Peyer's patch (tissue), 4 donors: ENCODE measurements at regions not wholly inside any gene's neighbourhood (a gene's known extent, or its start where the extent isn't known, plus 50 kb on each side); places are given as distances from the start of the nearest gene placed in this dataset.

Source experiments
- DNase-seq, 3 donors: peaks; one replicate each; pipeline ENCODE4 v3.0.0-alpha.2; 2017 to 2019
- H3K27ac ChIP-seq, 4 donors: fragments of 200-600 bp; sonication (generic); one replicate each; pipeline ENCODE4 v1.5.1; 2016 to 2019
- H3K27me3 ChIP-seq, 2 donors: fragments of 200-600 bp; sonication (generic); one replicate each; pipeline ENCODE4 v1.5.1; 2019
- H3K36me3 ChIP-seq, 3 donors: fragments of 200-600 bp; sonication (generic); one replicate each; pipeline ENCODE4 v1.5.1; 2016 to 2019
- H3K4me1 ChIP-seq, 4 donors: fragments of 200-600 bp; sonication (generic); one replicate each; pipeline ENCODE4 v1.5.1; 2016 to 2019
- H3K4me3 ChIP-seq, 4 donors: fragments of 200-600 bp; sonication (generic); 1 replicate in 3 of 4; 2 replicates in 1 of 4; pipeline ENCODE4 v1.5.1; 2016 to 2019; ENCODE audit warnings: mild to moderate bottlenecking in 1 of 4
- H3K9me3 ChIP-seq, 4 donors: fragments of 200-600 bp; sonication (generic); one replicate each; pipeline ENCODE4 v1.5.1; 2016 to 2019; ENCODE audit warnings: mild to moderate bottlenecking in 1 of 4
- POLR2A ChIP-seq, 2 donors: fragments of 450-650 bp; IDR thresholded peaks; one replicate each; pipeline ENCODE4 v1.5.1; 2017; ENCODE audit warnings: antibody characterized with exemption in 2 of 2, mild to moderate bottlenecking in 2 of 2, moderate library complexity in 2 of 2
- TF ChIP-seq, protein P1 (sequence below), 6 experiments: fragments of 450-650 bp in 4 of 6; fragments of 200-600 bp in 2 of 6; sonication (generic) in 1 of 6; IDR thresholded peaks; one replicate each; pipeline ENCODE4 v1.5.1; 2017 to 2019; ENCODE audit warnings: antibody characterized with exemption in 6 of 6, mild to moderate bottlenecking in 3 of 6, moderate library complexity in 1 of 6

DNA sequence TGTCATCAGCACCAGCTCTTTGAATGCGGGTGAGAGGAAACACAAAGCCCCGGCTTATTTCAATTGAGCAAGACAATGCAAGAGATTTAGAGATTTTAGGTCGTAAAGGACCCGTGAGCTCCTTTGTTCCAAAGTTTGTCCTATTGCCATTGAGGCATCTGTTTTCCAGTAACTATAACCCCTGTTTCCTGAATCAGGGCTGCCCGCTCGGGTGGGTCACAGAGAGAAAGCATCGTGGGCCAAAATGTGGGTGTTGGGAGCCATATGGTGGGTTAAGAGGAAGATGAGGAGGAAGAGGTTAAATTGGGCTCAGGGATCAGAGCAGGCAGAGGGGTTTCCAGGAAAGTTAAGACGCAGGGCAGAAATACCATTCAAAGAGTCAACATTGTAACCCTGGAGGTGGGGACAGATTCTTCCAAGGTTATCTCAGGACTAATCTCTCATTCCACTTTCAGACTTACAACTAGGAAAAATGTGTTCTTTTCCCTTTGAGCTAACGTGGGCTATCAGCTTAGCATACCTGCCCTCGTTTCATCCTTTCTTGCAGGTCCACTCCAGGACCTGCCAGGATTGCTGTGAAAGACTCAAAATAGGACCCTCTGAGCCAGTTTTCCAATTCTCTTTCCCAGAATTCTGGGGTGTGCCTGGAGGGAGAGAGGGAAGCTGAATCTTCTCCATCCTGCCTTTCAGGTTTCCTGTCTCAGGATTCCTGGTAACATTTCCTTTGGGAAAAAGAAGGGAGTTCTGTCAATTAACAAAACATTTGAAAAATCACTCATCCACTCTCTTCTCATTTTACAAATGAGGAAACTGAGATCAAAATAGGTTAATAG, 95.5 kb upstream of the TAF11L2 start:
- TF ChIP-seq POLR2A (IDR thresholded peaks at IDR 0.05), result no peak
- TF ChIP-seq, protein P1, sequence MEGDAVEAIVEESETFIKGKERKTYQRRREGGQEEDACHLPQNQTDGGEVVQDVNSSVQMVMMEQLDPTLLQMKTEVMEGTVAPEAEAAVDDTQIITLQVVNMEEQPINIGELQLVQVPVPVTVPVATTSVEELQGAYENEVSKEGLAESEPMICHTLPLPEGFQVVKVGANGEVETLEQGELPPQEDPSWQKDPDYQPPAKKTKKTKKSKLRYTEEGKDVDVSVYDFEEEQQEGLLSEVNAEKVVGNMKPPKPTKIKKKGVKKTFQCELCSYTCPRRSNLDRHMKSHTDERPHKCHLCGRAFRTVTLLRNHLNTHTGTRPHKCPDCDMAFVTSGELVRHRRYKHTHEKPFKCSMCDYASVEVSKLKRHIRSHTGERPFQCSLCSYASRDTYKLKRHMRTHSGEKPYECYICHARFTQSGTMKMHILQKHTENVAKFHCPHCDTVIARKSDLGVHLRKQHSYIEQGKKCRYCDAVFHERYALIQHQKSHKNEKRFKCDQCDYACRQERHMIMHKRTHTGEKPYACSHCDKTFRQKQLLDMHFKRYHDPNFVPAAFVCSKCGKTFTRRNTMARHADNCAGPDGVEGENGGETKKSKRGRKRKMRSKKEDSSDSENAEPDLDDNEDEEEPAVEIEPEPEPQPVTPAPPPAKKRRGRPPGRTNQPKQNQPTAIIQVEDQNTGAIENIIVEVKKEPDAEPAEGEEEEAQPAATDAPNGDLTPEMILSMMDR (IDR thresholded peaks at IDR 0.05), result no peak
- H3K36me3 ChIP-seq, result no peaks in the 10 kb centered on the region
- DNase-seq, result no peak
- no peak overlapping the region for H3K27ac ChIP-seq
- no peak overlapping the region for H3K4me3 ChIP-seq
- no peaks in the 10 kb centered on the region for H3K9me3 ChIP-seq
- H3K4me1 ChIP-seq, result no peaks in the 10 kb centered on the region
- H3K27me3 ChIP-seq, result no peaks in the 10 kb centered on the region

DNA sequence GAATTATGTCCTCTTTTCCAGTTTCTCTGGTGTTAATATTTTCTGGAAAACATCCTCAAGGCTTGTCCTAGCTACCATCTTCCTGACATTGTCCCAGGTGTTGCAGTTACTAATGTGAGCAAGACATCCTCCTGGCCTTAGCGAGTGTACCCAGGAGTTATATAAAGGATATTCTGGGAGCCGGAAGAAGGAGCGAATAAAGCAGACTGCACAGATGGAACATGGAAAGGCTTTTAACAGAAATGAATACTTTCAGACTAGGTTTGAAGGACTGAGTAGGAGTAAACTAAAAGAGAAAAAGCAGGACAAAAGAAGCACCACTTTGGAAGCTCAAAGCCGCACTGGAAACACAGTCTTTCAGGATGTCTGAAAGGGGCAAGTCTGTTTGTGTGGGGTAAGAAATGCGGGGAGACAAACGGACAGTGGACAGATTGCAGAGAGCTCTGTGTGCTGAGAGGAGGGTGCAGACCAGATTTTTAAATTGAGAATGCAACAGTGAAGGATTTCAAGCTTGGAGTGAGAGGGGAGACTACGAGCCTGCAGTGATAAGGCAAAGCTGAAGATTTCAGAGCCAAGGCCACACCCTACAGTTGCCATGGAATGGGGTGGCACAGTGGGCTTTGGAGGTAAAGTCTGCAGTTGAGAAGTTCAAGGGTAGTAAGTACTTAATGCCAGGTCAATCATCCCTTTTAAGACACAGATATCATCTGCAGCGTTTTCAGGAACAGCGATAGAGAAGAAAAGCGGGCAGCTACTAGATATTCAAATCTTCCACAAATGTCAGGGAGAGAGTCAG, 94.1 kb upstream of the TAF11L2 start:
- DNase-seq, result no peak
- no peak overlapping the region for H3K4me3 ChIP-seq
- H3K36me3 ChIP-seq, result no peaks in the 10 kb centered on the region
- H3K27ac ChIP-seq, result no peak overlapping the region
- no peaks in the 10 kb centered on the region for H3K9me3 ChIP-seq
- no peak for TF ChIP-seq POLR2A (IDR thresholded peaks at IDR 0.05)
- TF ChIP-seq, protein P1 (IDR thresholded peaks at IDR 0.05), result no peak
- no peaks in the 10 kb centered on the region for H3K27me3 ChIP-seq
- H3K4me1 ChIP-seq, result no peaks in the 10 kb centered on the region

DNA sequence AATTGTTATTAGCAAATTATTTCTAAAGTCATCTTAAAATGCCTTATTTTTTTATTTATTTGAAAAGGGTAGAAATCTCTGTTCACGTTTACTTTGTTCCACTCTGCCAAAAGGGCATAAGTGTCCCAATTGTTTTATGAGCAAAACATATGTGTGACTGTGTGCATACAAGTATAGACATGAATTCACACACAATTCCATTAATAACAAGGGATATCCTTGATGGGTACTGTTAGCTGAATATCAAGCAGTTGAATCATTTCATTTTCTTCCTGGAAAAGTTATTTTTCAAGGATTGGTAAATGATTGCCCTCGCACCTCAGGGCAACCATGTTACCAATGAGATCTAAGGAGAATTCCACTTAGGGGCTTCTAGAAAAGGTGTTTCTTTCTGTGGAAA, 92.1 kb upstream of the TAF11L2 start:
- H3K27ac ChIP-seq, result no peak overlapping the region
- H3K9me3 ChIP-seq, result no peaks in the 10 kb centered on the region
- no peaks in the 10 kb centered on the region for H3K4me1 ChIP-seq
- no peak for DNase-seq
- TF ChIP-seq, protein P1 (IDR thresholded peaks at IDR 0.05), result no peak
- no peak for TF ChIP-seq POLR2A (IDR thresholded peaks at IDR 0.05)
- no peaks in the 10 kb centered on the region for H3K36me3 ChIP-seq
- no peak overlapping the region for H3K4me3 ChIP-seq
- no peaks in the 10 kb centered on the region for H3K27me3 ChIP-seq

DNA sequence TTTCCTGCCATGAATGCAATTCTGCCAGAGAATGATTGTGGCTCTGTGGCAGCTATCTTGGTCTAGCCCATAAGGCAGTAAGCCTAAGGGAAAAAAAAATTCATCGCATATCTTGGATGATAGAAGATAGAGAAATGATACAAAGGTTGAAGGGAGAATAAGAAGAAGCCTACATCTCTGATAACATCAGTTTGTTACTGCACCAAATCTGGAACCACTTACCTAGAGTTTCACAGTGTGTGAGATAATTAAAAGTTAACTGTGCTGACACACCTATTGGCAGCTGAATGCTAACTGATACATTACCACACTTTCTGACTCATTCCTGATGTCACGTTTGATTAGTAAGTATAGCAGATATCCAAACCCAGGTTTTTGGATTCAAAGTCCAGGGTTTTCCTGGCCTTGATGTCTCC, 91.6 kb upstream of the TAF11L2 start:
- no peak for DNase-seq
- no peak for TF ChIP-seq POLR2A (IDR thresholded peaks at IDR 0.05)
- TF ChIP-seq, protein P1 (IDR thresholded peaks at IDR 0.05), result no peak
- no peaks in the 10 kb centered on the region for H3K36me3 ChIP-seq
- no peaks in the 10 kb centered on the region for H3K4me1 ChIP-seq
- no peaks in the 10 kb centered on the region for H3K27me3 ChIP-seq
- H3K9me3 ChIP-seq, result no peaks in the 10 kb centered on the region
- H3K27ac ChIP-seq, result no peak overlapping the region
- H3K4me3 ChIP-seq, result no peak overlapping the region

DNA sequence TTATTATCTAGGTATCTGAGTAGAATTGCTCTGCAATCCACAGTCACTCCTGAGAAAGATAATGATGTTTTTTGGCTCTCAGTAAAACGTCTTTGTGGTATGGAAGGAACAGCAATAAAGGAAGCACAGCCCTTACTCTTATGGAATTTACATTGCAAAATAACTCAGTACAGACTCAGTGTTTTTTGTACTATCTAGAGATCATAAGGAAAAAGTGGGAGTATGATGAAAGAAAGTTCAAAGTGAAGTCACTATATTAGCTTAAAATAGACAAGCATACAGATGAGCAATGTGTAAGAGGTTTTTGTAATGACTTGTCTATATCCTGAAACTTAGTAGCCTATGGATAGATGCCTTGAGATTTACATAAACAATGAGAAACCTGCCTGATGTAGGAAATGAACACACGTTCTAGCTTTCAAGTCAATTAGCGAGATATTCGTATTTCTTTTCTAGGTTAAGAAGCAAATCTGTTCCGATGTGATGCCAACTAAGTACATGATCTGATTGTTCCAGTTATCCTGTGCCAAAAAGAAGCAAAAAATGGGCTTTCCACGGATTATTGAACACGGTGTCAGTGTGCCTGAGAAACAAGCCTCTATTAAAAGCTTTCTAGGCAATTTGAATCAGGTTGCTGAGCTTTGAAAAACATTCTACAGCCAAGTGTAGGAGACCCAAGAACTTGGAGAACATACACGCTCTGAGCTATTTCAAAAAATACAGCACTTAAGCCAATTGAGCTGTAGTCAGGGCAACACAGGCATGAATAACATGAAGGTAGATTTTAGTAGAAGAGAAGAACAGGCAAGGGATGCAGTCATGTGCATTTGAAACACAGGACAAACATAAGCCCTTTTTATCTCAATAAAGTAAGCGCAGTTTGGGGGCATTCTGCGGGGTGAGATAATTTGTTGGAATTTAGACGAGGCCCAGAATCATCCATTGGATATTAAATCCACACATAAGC, 86.3 kb upstream of the TAF11L2 start:
- no peaks in the 10 kb centered on the region for H3K36me3 ChIP-seq
- no peaks in the 10 kb centered on the region for H3K27me3 ChIP-seq
- TF ChIP-seq, protein P1 (IDR thresholded peaks at IDR 0.05), result no peak
- TF ChIP-seq POLR2A (IDR thresholded peaks at IDR 0.05), result no peak
- no peaks in the 10 kb centered on the region for H3K4me1 ChIP-seq
- no peak overlapping the region for H3K4me3 ChIP-seq
- no peak for DNase-seq
- H3K27ac ChIP-seq, result no peak overlapping the region
- H3K9me3 ChIP-seq, result no peaks in the 10 kb centered on the region
